ENCODE measurements at regions not wholly inside any gene's neighbourhood (a gene's known extent, or its start where the extent isn't known, plus 50 kb on each side); places are given as distances from the start of the nearest gene placed in this dataset.

GRCh38 chr11:93903989-93904388, 53.6 kb upstream of the VSTM5 start:
- no peak for TF ChIP-seq CTCF (IDR thresholded peaks at IDR 0.05)
- no peak for TF ChIP-seq EZH2 (IDR thresholded peaks at IDR 0.05; ENCODE audit: borderline replicate concordance, insufficient read depth, low read depth, low read length, poor library complexity, severe bottlenecking)

Measured in B cell (primary cell).